Neural cell (in vitro differentiated cells): ENCODE measurements at regions not wholly inside any gene's neighbourhood (a gene's known extent, or its start where the extent isn't known, plus 50 kb on each side); places are given as distances from the start of the nearest gene placed in this dataset.

Experiments
- CTCF ChIP-seq: fragments of 450-650 bp; IDR thresholded peaks from 2 replicates; pipeline ENCODE4 v1.5.1; 2014; ENCODE audit warnings: antibody characterized with exemption, mild to moderate bottlenecking, moderate library complexity; ENCODE audit not compliant: poor library complexity, severe bottlenecking
- EZH2 ChIP-seq: fragments of 200-600, 300-800 bp; shearing (Covaris generic), sonication (generic); IDR thresholded peaks from 2 replicates; pipeline ENCODE4 v1.6.1; 2014; ENCODE audit warnings: antibody characterized with exemption, low read length, borderline replicate concordance, mild to moderate bottlenecking; ENCODE audit not compliant: insufficient read depth, poor library complexity, severe bottlenecking
- MXI1 ChIP-seq: fragments of 450-650 bp; conservative IDR thresholded peaks from 2 replicates; pipeline ENCODE4 v1.6.1; 2014; ENCODE audit warnings: antibody characterized with exemption, mild to moderate bottlenecking; ENCODE audit not compliant: poor library complexity, severe bottlenecking
- POLR2AphosphoS5 ChIP-seq: IDR thresholded peaks from 2 replicates; pipeline ENCODE4 v1.6.1; 2012
- RAD21 ChIP-seq: fragments of 450-650 bp; conservative IDR thresholded peaks from 2 replicates; pipeline ENCODE4 v1.6.1; 2014; ENCODE audit warnings: antibody characterized with exemption, mild to moderate bottlenecking, moderate library complexity

GRCh38 chr1:56394298-56394697 is 185.1 kb downstream of the PLPP3 start:
- TF ChIP-seq CTCF (no peak), EZH2 (no peak), POLR2AphosphoS5 (no peak), MXI1 (no peak), RAD21 (no peak)
